Testis (tissue), 2 donors: ENCODE measurements at regions not wholly inside any gene's neighbourhood (a gene's known extent, or its start where the extent isn't known, plus 50 kb on each side); places are given as distances from the start of the nearest gene placed in this dataset.

ENCODE experiments used
- DNase-seq: peaks from one replicate; pipeline ENCODE4 v3.0.0-alpha.2; 2019
- H3K27ac ChIP-seq, 2 donors: fragments of 200-600 bp; sonication (generic); one replicate each; pipeline ENCODE4 v1.5.1; 2019
- H3K27me3 ChIP-seq: fragments of 200-600 bp; sonication (generic); one replicate; pipeline ENCODE4 v1.5.1; 2019
- H3K36me3 ChIP-seq: fragments of 200-600 bp; sonication (generic); one replicate; pipeline ENCODE4 v1.5.1; 2017; ENCODE audit warnings: low read depth; ENCODE audit errors: missing control alignments
- H3K4me1 ChIP-seq: fragments of 200-600 bp; sonication (generic); one replicate; pipeline ENCODE4 v1.5.1; 2019
- H3K4me3 ChIP-seq, 2 donors: fragments of 200-600 bp; sonication (generic); one replicate each; pipeline ENCODE4 v1.5.1; 2017 to 2019
- H3K9me3 ChIP-seq: fragments of 200-600 bp; sonication (generic); one replicate; pipeline ENCODE4 v1.5.1; 2017
- CTCF ChIP-seq, 3 experiments: fragments of 450-650 bp in 2 of 3; fragments of 200-600 bp in 1 of 3; sonication (generic) in 1 of 3; IDR thresholded peaks; one replicate each; pipeline ENCODE4 v1.5.1; 2016 to 2019; ENCODE audit warnings: antibody characterized with exemption in 3 of 3, mild to moderate bottlenecking in 2 of 3, moderate library complexity in 1 of 3
- POLR2A ChIP-seq: fragments of 450-650 bp; IDR thresholded peaks from one replicate; pipeline ENCODE4 v1.6.1; 2017; ENCODE audit warnings: antibody characterized with exemption, mild to moderate bottlenecking, moderate library complexity
- WGBS, 2 donors: methylation state at CpG; one replicate each; pipeline ENCODE4 v1.1.5; 2018; 5-methylcytosine and 5-hydroxymethylcytosine counted together
- intact Hi-C: fragments of 100-400 bp; cut with DNase I; formaldehyde crosslinking; loops from one replicate; pipeline ENCODE4 v1.15.1; 2023; ENCODE audit warnings: low total_unique reads

GRCh38 chr6:165886169-165886568 is 223.1 kb upstream of the PDE10A start:
- H3K36me3 ChIP-seq = no peaks in the 10 kb centered on the region
- WGBS, 2 donors = 83 to 92% methylated on average over 1 of the region's 1 CpG
- DNase-seq = no peak
- no peaks in the 10 kb centered on the region for H3K9me3 ChIP-seq
- H3K27ac ChIP-seq = no peak overlapping the region
- TF ChIP-seq POLR2A (no peak), CTCF (IDR thresholded peaks at IDR 0.05) (no peak)
- H3K4me3 ChIP-seq = no peak overlapping the region
- no peaks in the 10 kb centered on the region for H3K27me3 ChIP-seq
- no peaks in the 10 kb centered on the region for H3K4me1 ChIP-seq
- intact Hi-C loops = loop anchor here (5.0 kb wide), 2 partner anchors 206 to 221 kb away; no protein-coding TSS in a partner anchor

- no peaks in the 10 kb centered on the region for H3K9me3 ChIP-seq
- no peaks in the 10 kb centered on the region for H3K27me3 ChIP-seq
- peak; percentile 91 for DNase-seq
- intact Hi-C loops = loop anchor here (5.0 kb wide), 2 partner anchors 207 to 222 kb away; no protein-coding TSS in a partner anchor
- peak; percentile 70 to 86 (median 74) for TF ChIP-seq CTCF (IDR thresholded peaks at IDR 0.05)
- TF ChIP-seq POLR2A = no peak
- H3K27ac ChIP-seq = no peak overlapping the region
- WGBS, 2 donors = 23 to 29% methylated on average over 32 of the region's 32 CpGs
- H3K4me1 ChIP-seq = no peaks in the 10 kb centered on the region
- peak overlapping the region; percentile 18 to 38 for H3K4me3 ChIP-seq
- H3K36me3 ChIP-seq = no peaks in the 10 kb centered on the region
Measured at GRCh38 chr6:165884813-165885765, 222.0 kb upstream of the PDE10A start.

- TF ChIP-seq CTCF (IDR thresholded peaks at IDR 0.05) (no peak), POLR2A (no peak)
- no peak overlapping the region for H3K27ac ChIP-seq
- 74 to 78% methylated on average over 15 to 16 of the region's 16 CpGs for WGBS, 2 donors
Measured at GRCh38 chr6:165883851-165884640, 221.0 kb upstream of the PDE10A start.

GRCh38 chr6:165881806-165882205 is 218.8 kb upstream of the PDE10A start:
- intact Hi-C loops = no loop called here
- no peak for DNase-seq
- 86 to 88% methylated on average over 9 of the region's 9 CpGs for WGBS, 2 donors

More at GRCh38 chr6:165883851-165884640, 221.0 kb upstream of the PDE10A start:
- H3K9me3 ChIP-seq = no peaks in the 10 kb centered on the region
- no peaks in the 10 kb centered on the region for H3K27me3 ChIP-seq
- intact Hi-C loops = no loop called here
- H3K36me3 ChIP-seq = no peaks in the 10 kb centered on the region
- H3K4me1 ChIP-seq = no peaks in the 10 kb centered on the region
- DNase-seq = no peak
- no peak overlapping the region for H3K4me3 ChIP-seq

More at GRCh38 chr6:165881806-165882205, 218.8 kb upstream of the PDE10A start:
- Histone ChIP-seq H3K4me3 (no peak overlapping the region), H3K27me3 (no peaks in the 10 kb centered on the region), H3K4me1 (no peaks in the 10 kb centered on the region), H3K27ac (no peak overlapping the region), H3K9me3 (no peaks in the 10 kb centered on the region), H3K36me3 (no peaks in the 10 kb centered on the region)
- TF ChIP-seq POLR2A (no peak), CTCF (IDR thresholded peaks at IDR 0.05) (no peak)
